ENCODE measurements at regions not wholly inside any gene's neighbourhood (a gene's known extent, or its start where the extent isn't known, plus 50 kb on each side); places are given as distances from the start of the nearest gene placed in this dataset.

DNA sequence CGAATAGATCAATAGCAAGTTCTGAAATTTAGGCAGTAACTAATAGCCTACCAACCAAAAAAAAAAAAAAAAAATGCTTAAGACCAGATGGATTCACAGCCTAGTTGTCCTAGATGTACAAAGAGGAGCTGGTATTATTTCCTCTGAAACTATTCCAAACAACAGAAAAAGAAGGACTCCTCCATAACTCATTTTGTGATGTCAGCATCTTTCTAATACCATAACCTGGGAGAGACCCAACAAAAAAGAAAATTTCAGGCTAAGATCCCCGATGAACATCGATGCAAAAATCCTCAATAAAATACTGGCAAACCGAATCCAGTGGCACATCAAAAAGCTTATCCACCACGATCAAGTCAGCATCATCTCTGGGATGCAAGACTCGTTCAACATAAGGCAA, 1557.9 kb downstream of the C4orf33 start:
- H3K36me3 ChIP-seq (ENCODE audit: control insufficient read depth in 2 of 2, insufficient read depth in 1 of 2, low read length in 2 of 2) = no peaks in the 10 kb centered on the region
- H3K4me3 ChIP-seq (ENCODE audit: low read depth, low read length) = no peak overlapping the region
- H3K27ac ChIP-seq (ENCODE audit: extremely low read depth, low read depth, low read length) = no peak overlapping the region
- POLR2A ChIA-PET = no interaction called here
- CTCF ChIA-PET = no interaction called here
- no peaks in the 10 kb centered on the region for H3K4me1 ChIP-seq (ENCODE audit: control insufficient read depth, insufficient read depth, low read length)
- TF ChIP-seq, protein P1, sequence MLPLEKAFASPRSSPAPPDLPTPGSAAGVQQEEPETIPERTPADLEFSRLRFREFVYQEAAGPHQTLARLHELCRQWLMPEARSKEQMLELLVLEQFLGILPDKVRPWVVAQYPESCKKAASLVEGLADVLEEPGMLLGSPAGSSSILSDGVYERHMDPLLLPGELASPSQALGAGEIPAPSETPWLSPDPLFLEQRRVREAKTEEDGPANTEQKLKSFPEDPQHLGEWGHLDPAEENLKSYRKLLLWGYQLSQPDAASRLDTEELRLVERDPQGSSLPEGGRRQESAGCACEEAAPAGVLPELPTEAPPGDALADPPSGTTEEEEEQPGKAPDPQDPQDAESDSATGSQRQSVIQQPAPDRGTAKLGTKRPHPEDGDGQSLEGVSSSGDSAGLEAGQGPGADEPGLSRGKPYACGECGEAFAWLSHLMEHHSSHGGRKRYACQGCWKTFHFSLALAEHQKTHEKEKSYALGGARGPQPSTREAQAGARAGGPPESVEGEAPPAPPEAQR (tag by site-specific recombination; IDR thresholded peaks at IDR 0.05) = no peak
- TF ChIP-seq ZNF654 (tag by site-specific recombination; IDR thresholded peaks at IDR 0.05; ENCODE audit: low read depth) = no peak
- TF ChIP-seq ZNF248 (tag by site-specific recombination; IDR thresholded peaks at IDR 0.05) = no peak
- no peak for TF ChIP-seq ZNF335 (tag by site-specific recombination; conservative IDR thresholded peaks at IDR 0.05)
- no peak for TF ChIP-seq KLF1 (tag by site-specific recombination; IDR thresholded peaks at IDR 0.05)
- TF ChIP-seq ZNF391 (tag by site-specific recombination; IDR thresholded peaks at IDR 0.05; ENCODE audit: borderline replicate concordance, low read depth) = no peak
- no peak for TF ChIP-seq FEZF1 (tag by site-specific recombination; IDR thresholded peaks at IDR 0.05)
- TF ChIP-seq, protein P2, sequence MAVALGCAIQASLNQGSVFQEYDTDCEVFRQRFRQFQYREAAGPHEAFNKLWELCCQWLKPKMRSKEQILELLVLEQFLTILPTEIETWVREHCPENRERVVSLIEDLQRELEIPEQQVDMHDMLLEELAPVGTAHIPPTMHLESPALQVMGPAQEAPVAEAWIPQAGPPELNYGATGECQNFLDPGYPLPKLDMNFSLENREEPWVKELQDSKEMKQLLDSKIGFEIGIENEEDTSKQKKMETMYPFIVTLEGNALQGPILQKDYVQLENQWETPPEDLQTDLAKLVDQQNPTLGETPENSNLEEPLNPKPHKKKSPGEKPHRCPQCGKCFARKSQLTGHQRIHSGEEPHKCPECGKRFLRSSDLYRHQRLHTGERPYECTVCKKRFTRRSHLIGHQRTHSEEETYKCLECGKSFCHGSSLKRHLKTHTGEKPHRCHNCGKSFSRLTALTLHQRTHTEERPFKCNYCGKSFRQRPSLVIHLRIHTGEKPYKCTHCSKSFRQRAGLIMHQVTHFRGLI (tag by site-specific recombination; IDR thresholded peaks at IDR 0.05) = no peak
- no peak for TF ChIP-seq ZNF596 (tag by site-specific recombination; IDR thresholded peaks at IDR 0.05)
- no peak for TF ChIP-seq ZFP41 (tag by site-specific recombination; IDR thresholded peaks at IDR 0.05; ENCODE audit: borderline replicate concordance)
- TF ChIP-seq KLF9 (tag by site-specific recombination; IDR thresholded peaks at IDR 0.05; ENCODE audit: low read depth) = no peak
- no peak for TF ChIP-seq ZNF324 (tag by site-specific recombination; IDR thresholded peaks at IDR 0.05)
- no peak for TF ChIP-seq ZNF76 (tag by site-specific recombination; IDR thresholded peaks at IDR 0.05; ENCODE audit: borderline replicate concordance, low read depth)
- H3K9me3 ChIP-seq (ENCODE audit: control insufficient read depth, insufficient read depth, low read depth, low read length) = no peaks in the 10 kb centered on the region

DNA sequence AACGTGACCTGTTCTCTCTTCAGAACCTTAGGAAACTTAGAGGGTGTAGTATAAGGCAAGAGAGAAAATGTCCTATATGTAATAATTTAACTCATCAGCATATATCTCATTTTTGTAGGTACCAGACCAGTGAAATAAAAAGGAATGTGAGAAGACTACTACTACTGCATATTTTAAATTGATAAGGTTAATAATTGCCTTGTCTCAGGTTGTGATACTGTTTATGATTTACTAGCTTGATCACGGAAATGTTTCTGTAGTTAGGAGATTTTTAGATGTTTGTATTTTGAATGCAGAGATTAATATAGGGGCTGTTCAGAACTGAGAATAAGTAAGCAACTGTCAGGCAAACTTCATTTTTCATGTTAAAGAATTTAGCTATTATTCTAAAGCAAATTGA, 1563.4 kb downstream of the C4orf33 start:
- no peaks in the 10 kb centered on the region for H3K4me1 ChIP-seq (ENCODE audit: control insufficient read depth, insufficient read depth, low read length)
- POLR2A ChIA-PET = no interaction called here
- H3K4me3 ChIP-seq (ENCODE audit: low read depth, low read length) = no peak overlapping the region
- H3K36me3 ChIP-seq (ENCODE audit: control insufficient read depth in 2 of 2, insufficient read depth in 1 of 2, low read length in 2 of 2) = no peaks in the 10 kb centered on the region
- no peak overlapping the region for H3K27ac ChIP-seq (ENCODE audit: extremely low read depth, low read depth, low read length)
- CTCF ChIA-PET = no interaction called here
- H3K9me3 ChIP-seq (ENCODE audit: control insufficient read depth, insufficient read depth, low read depth, low read length) = no peaks in the 10 kb centered on the region
- TF ChIP-seq, protein P3, sequence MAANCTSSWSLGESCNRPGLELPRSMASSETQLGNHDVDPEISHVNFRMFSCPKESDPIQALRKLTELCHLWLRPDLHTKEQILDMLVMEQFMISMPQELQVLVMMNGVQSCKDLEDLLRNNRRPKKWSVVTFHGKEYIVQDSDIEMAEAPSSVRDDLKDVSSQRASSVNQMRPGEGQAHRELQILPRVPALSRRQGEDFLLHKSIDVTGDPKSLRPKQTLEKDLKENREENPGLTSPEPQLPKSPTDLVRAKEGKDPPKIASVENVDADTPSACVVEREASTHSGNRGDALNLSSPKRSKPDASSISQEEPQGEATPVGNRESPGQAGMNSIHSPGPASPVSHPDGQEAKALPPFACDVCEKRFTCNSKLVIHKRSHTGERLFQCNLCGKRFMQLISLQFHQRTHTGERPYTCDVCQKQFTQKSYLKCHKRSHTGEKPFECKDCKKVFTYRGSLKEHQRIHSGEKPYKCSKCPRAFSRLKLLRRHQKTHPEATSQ (tag by site-specific recombination; IDR thresholded peaks at IDR 0.05) = no peak
- TF ChIP-seq RBAK (tag by site-specific recombination; IDR thresholded peaks at IDR 0.05) (no peak), ZNF239 (tag by site-specific recombination; IDR thresholded peaks at IDR 0.05) (no peak), ZNF138 (tag by site-specific recombination; IDR thresholded peaks at IDR 0.05; ENCODE audit: borderline replicate concordance) (no peak), ZNF621 (tag by site-specific recombination; IDR thresholded peaks at IDR 0.05) (no peak), ZNF629 (tag by site-specific recombination; IDR thresholded peaks at IDR 0.05) (no peak), ZNF302 (tag by site-specific recombination; IDR thresholded peaks at IDR 0.05; ENCODE audit: low read depth) (no peak), ZBTB1 (tag by site-specific recombination; IDR thresholded peaks at IDR 0.05) (no peak), ZNF596 (tag by site-specific recombination; IDR thresholded peaks at IDR 0.05) (no peak)
- TF ChIP-seq, protein P4, sequence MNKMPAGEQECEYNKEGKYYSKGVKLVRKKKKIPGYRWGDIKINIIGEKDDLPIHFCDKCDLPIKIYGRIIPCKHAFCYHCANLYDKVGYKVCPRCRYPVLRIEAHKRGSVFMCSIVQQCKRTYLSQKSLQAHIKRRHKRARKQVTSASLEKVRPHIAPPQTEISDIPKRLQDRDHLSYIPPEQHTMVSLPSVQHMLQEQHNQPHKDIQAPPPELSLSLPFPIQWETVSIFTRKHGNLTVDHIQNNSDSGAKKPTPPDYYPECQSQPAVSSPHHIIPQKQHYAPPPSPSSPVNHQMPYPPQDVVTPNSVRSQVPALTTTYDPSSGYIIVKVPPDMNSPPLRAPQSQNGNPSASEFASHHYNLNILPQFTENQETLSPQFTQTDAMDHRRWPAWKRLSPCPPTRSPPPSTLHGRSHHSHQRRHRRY (tag by site-specific recombination; IDR thresholded peaks at IDR 0.05) = no peak
- TF ChIP-seq, protein P5, sequence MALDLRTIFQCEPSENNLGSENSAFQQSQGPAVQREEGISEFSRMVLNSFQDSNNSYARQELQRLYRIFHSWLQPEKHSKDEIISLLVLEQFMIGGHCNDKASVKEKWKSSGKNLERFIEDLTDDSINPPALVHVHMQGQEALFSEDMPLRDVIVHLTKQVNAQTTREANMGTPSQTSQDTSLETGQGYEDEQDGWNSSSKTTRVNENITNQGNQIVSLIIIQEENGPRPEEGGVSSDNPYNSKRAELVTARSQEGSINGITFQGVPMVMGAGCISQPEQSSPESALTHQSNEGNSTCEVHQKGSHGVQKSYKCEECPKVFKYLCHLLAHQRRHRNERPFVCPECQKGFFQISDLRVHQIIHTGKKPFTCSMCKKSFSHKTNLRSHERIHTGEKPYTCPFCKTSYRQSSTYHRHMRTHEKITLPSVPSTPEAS (tag by site-specific recombination; IDR thresholded peaks at IDR 0.05) = no peak
- TF ChIP-seq, protein P6, sequence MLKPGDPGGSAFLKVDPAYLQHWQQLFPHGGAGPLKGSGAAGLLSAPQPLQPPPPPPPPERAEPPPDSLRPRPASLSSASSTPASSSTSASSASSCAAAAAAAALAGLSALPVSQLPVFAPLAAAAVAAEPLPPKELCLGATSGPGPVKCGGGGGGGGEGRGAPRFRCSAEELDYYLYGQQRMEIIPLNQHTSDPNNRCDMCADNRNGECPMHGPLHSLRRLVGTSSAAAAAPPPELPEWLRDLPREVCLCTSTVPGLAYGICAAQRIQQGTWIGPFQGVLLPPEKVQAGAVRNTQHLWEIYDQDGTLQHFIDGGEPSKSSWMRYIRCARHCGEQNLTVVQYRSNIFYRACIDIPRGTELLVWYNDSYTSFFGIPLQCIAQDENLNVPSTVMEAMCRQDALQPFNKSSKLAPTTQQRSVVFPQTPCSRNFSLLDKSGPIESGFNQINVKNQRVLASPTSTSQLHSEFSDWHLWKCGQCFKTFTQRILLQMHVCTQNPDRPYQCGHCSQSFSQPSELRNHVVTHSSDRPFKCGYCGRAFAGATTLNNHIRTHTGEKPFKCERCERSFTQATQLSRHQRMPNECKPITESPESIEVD (tag by site-specific recombination; IDR thresholded peaks at IDR 0.05) = no peak
- TF ChIP-seq, protein P7, sequence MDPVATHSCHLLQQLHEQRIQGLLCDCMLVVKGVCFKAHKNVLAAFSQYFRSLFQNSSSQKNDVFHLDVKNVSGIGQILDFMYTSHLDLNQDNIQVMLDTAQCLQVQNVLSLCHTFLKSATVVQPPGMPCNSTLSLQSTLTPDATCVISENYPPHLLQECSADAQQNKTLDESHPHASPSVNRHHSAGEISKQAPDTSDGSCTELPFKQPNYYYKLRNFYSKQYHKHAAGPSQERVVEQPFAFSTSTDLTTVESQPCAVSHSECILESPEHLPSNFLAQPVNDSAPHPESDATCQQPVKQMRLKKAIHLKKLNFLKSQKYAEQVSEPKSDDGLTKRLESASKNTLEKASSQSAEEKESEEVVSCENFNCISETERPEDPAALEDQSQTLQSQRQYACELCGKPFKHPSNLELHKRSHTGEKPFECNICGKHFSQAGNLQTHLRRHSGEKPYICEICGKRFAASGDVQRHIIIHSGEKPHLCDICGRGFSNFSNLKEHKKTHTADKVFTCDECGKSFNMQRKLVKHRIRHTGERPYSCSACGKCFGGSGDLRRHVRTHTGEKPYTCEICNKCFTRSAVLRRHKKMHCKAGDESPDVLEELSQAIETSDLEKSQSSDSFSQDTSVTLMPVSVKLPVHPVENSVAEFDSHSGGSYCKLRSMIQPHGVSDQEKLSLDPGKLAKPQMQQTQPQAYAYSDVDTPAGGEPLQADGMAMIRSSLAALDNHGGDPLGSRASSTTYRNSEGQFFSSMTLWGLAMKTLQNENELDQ (tag by site-specific recombination; IDR thresholded peaks at IDR 0.05; ENCODE audit: low read depth) = no peak

Measured in HEK293 (cell line).